Upper lobe of left lung (tissue), 4 donors: ENCODE measurements at regions not wholly inside any gene's neighbourhood (a gene's known extent, or its start where the extent isn't known, plus 50 kb on each side); places are given as distances from the start of the nearest gene placed in this dataset.

Source experiments
- EP300 ChIP-seq, 4 donors: sonication (generic); formaldehyde crosslinking; IDR thresholded peaks; one replicate each; pipeline ENCODE4 v1.5.1; 2017; ENCODE audit warnings: antibody characterized with exemption in 4 of 4, control low read depth in 2 of 4
- POLR2A ChIP-seq, 4 donors: fragments of 450-650 bp; IDR thresholded peaks; one replicate each; pipeline ENCODE4 v1.5.1; 2016 to 2017; ENCODE audit warnings: antibody characterized with exemption in 4 of 4, mild to moderate bottlenecking in 2 of 4
- TF ChIP-seq, protein P1 (sequence below), 6 experiments: fragments of 450-650 bp in 4 of 6; fragments of 200-600 bp in 2 of 6; sonication (generic) in 2 of 6; IDR thresholded peaks; one replicate each; pipeline ENCODE4 v1.5.1; 2016 to 2019; ENCODE audit warnings: antibody characterized with exemption in 6 of 6

GRCh38 chr2:67329951-67330350 is 67.2 kb upstream of the ETAA1 start:
- TF ChIP-seq, protein P1, sequence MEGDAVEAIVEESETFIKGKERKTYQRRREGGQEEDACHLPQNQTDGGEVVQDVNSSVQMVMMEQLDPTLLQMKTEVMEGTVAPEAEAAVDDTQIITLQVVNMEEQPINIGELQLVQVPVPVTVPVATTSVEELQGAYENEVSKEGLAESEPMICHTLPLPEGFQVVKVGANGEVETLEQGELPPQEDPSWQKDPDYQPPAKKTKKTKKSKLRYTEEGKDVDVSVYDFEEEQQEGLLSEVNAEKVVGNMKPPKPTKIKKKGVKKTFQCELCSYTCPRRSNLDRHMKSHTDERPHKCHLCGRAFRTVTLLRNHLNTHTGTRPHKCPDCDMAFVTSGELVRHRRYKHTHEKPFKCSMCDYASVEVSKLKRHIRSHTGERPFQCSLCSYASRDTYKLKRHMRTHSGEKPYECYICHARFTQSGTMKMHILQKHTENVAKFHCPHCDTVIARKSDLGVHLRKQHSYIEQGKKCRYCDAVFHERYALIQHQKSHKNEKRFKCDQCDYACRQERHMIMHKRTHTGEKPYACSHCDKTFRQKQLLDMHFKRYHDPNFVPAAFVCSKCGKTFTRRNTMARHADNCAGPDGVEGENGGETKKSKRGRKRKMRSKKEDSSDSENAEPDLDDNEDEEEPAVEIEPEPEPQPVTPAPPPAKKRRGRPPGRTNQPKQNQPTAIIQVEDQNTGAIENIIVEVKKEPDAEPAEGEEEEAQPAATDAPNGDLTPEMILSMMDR (IDR thresholded peaks at IDR 0.05) = no peak
- no peak for TF ChIP-seq EP300 (IDR thresholded peaks at IDR 0.05)
- no peak for TF ChIP-seq POLR2A (IDR thresholded peaks at IDR 0.05)
